ENCODE measurements at regions not wholly inside any gene's neighbourhood (a gene's known extent, or its start where the extent isn't known, plus 50 kb on each side); places are given as distances from the start of the nearest gene placed in this dataset.
"Not testable (repeated sequence)": the region's sequence is repeated elsewhere in the genome, so short reads cannot be mapped to it uniquely, and the experiment has no call there.

- DNase-seq, result no peak
Observed at GRCh38 chr14:97155320-97155719, 358.1 kb downstream of the VRK1 start.

- DNase-seq, result no peak
Observed at GRCh38 chr14:97155814-97156213, 358.6 kb downstream of the VRK1 start.

- no peak for DNase-seq
Observed at GRCh38 chr14:97156705-97157104, 359.5 kb downstream of the VRK1 start.

- no peak for DNase-seq
Observed at GRCh38 chr14:97158102-97158501, 360.9 kb downstream of the VRK1 start.

- DNase-seq, result no peak
Observed at GRCh38 chr14:97159124-97159523, 361.9 kb downstream of the VRK1 start.

- no peak for DNase-seq
Observed at GRCh38 chr14:97162621-97163020, 365.4 kb downstream of the VRK1 start.

- no peak for DNase-seq
Observed at GRCh38 chr14:97164021-97164420, 366.8 kb downstream of the VRK1 start.

- no peak for DNase-seq
Observed at GRCh38 chr14:97166497-97166896, 369.3 kb downstream of the VRK1 start.

GRCh38 chr14:97167577-97167976 is 370.4 kb downstream of the VRK1 start:
- DNase-seq, result not testable (repeated sequence)

- no peak for DNase-seq
Observed at GRCh38 chr14:97172644-97173043, 375.5 kb downstream of the VRK1 start.

GRCh38 chr14:97177016-97177415 is 379.8 kb downstream of the VRK1 start:
- DNase-seq, result no peak

GRCh38 chr14:97177635-97178034 is 380.5 kb downstream of the VRK1 start:
- DNase-seq, result no peak

- DNase-seq, result no peak
Observed at GRCh38 chr14:97178781-97179180, 381.6 kb downstream of the VRK1 start.

GRCh38 chr14:97179573-97179972 is 382.4 kb downstream of the VRK1 start:
- no peak for DNase-seq

- no peak for DNase-seq
Observed at GRCh38 chr14:97180304-97181200, 383.4 kb downstream of the VRK1 start.

- DNase-seq, result no peak
Observed at GRCh38 chr14:97185186-97185585, 388.0 kb downstream of the VRK1 start.

- no peak for DNase-seq
Observed at GRCh38 chr14:97187916-97188315, 390.7 kb downstream of the VRK1 start.

- DNase-seq, result no peak
Observed at GRCh38 chr14:97196336-97196735, 399.2 kb downstream of the VRK1 start.

- no peak for DNase-seq
Observed at GRCh38 chr14:97198813-97199212, 401.6 kb downstream of the VRK1 start.

- DNase-seq, result no peak
Observed at GRCh38 chr14:97200245-97200644, 403.1 kb downstream of the VRK1 start.

- no peak for DNase-seq
Observed at GRCh38 chr14:97206916-97207315, 409.7 kb downstream of the VRK1 start.

GRCh38 chr14:97210202-97210601 is 413.0 kb downstream of the VRK1 start:
- DNase-seq, result no peak

GRCh38 chr14:97212399-97212798 is 415.2 kb downstream of the VRK1 start:
- DNase-seq, result no peak

GRCh38 chr14:97213720-97214119 is 416.5 kb downstream of the VRK1 start:
- no peak for DNase-seq
